NCI-H526 (cell line): ENCODE measurements at regions not wholly inside any gene's neighbourhood (a gene's known extent, or its start where the extent isn't known, plus 50 kb on each side); places are given as distances from the start of the nearest gene placed in this dataset.
"Not testable (repeated sequence)": the region's sequence is repeated elsewhere in the genome, so short reads cannot be mapped to it uniquely, and the experiment has no call there.

ENCODE experiments used
- DNase-seq, 2 experiments: peaks; one replicate each; lab custom pipeline; 2025; lab: John Stamatoyannopoulos, UW

DNA sequence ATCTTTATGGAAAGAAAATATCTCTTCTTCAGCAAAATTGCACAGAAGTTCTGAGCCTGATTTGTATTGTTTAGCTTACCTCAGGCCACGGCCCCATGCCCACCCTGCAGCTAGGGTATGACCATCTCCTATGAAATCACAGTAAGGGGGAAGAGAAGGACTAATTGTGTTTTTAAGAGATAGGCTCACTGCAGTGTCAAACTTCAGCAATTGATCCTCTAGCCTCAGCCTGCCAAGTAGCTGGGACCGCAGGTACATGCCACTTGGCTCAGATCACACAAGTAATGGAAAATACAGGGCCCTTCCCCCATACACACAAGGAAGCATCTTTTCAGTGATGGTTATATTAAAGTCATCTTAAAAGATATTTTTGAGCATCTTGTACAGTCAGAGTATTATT lies 60.0 kb downstream of the DMAC1 start:
- no peak for DNase-seq

DNA sequence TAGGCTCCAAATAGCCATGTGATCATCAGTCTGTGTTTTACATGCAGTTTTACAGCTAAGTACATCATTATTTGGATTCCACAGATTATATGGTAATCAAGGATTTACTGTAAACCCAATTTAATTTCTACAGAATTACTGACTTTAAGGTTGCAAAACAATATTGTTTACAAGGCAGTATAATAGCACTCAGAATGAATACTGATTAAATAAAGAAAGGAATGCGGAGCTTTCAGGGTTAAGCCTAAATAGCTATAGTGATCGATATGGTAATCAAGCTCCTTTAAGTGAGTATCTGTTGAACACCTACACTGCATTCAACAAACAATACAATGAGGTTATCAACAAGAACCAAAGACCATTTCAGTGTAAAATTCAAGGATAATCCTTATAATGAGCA lies 64.3 kb downstream of the DMAC1 start:
- no peak for DNase-seq

DNA sequence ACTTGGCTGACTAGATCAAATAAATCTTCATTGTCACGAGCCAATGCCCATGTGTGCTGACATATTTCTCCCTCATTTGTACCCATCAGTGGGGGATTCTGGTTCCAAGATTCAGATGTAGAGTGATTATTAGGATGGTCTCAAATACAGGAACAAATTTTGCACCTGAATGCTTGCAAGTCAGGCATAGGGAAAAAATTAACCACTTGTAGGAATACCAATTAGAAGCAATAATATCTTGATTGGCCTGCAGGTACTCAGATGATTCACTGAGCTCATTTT lies 69.5 kb downstream of the DMAC1 start:
- no peak for DNase-seq

DNA sequence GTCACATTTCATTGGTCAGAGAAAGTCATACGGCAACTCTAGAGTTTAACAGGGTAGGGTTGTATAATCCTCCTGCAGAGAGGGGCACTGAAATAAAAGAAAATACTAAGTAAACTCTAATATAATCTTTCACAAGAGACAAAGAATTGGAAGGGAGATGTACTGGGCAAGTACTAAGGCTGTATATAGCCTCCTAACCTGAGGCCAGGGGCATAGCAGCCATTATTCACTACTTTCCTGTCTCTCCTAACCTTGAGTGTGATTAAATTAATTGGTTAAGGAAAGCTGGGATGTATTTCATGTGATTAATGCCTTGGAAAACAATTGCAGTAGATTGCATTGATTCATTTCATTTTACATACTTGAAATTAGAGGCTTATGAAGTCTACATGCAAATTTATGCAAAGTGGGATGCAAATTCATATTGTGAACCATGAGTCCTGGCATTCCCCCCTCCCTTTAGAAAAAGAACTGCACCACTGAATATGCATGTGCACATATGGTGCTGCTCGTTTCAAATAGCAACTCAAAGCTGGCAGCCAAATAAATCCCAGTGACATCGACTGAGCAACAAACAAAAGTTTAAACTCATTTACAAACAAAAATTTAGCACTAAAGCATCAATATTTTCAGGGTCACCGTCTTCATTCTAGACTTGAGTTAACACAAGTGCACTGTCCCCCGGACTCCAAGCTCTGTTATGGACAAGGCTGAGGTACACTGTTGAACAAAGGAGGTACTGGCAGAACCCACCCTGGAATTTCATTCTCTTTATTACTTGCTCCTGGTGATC lies 70.0 kb downstream of the DMAC1 start:
- DNase-seq = peak; percentile 84 to 85

DNA sequence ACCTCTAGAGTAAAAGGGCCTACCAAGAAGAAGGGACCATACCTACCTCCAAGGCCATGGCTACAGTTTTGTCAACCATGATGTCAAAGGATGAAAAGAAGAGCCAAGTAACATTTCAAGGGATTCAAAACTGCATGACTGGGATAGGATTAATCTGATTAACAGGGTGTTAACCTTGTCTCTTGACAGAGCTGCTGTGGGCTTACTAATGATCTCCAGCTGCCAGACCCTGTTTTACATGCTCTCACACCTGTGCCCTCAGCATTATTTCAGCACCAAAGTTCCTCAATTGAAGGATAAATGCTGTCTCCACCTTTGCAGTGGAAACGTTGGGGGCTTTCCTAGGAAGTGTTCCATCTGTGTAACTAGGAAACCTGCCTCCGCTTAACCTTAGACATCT lies 78.3 kb downstream of the DMAC1 start:
- DNase-seq = no peak

DNA sequence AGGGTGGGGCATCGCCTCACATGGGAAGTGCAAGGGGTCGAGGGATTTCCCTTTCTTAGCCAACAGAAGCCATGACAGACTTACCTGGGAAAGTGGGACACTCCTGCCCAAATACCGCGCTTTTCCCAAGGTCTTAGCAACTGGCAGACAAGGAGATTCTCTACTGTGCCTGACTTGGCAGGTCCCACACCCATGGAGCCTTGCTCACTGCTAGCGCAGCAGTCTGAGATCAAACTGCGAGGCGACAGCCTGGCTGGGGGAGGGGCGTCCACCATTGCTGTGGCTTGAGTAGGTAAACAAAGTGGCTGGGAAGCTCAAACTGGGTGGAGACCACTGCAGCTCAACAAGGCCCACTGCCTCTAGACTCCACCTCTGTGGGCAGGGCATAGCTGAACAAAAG lies 86.5 kb downstream of the DMAC1 start:
- not testable (repeated sequence) for DNase-seq

DNA sequence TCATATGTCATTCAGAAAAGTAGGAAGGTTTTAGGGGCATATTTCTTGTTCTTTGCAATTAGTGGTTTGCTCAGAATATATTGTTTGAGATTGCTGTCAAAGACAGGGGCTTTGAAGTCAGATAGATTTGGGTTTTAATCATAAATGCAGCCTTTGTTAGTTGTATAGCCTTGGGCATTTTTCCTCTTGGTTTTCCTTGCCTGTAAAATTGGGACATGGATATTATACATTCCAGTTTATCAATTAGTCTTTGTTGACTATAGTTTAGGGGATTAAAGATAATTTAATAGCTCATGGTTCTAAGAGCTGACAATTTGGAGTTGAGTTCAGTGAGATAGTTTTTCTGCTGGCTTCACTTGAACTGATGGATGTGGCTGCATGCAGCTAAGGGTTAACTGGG lies 88.9 kb downstream of the DMAC1 start:
- DNase-seq = no peak

DNA sequence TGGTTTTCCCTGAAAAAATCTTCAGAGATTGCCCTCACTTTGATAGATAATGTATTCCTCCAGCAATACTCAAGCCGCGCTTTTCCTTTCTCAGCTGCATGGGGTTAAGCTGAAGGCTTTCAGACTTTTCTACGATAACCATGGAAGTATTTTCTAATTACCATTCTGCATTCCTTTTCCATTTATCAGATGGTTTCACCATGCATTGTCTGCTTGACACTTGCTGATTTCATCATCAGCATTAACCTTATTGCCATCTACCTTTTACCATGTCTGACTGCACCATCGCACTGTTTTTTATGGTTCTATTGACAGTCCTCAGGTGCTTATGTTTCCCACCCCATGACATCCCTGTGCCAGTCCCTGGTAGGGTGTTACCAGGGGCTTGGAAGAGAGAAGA lies 91.6 kb downstream of the DMAC1 start:
- no peak for DNase-seq

DNA sequence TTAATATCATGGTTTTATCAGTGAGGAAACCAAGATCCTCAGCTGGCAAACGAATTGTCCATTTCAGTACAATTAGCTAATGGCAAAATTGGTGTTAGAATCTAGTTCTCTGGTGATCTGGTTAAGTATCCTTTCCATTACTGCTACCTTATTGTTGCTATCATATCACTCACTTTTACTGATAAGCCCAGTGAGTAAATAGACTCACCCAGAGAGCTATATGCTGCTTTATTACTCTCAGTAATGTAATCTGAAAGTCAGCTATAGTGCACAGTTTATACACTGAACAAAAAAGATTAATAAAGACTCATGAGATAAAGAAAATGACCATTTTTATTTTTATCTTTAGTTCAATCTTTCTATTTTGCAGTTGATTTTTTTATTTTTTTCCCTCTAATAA lies 95.0 kb downstream of the DMAC1 start:
- no peak for DNase-seq

DNA sequence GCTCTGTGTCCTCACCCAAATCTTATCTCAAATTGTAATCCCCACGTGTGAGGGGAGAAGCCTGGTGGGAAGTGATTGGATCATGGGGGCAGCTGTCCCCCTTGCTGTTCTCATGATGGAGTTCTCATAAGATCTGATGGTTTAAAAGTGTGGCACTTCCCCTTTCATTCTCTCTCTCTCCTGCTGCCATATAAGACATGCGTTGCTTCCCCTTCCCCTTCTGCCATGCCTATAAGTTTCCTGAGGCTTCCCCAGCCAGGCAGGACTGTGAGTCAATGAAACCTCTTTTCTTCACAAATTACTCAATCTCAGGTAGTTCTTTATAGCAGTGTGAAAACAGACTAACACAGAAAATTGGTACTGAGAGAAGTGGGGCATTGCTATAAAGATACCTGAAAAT lies 107.7 kb downstream of the DMAC1 start:
- no peak for DNase-seq

DNA sequence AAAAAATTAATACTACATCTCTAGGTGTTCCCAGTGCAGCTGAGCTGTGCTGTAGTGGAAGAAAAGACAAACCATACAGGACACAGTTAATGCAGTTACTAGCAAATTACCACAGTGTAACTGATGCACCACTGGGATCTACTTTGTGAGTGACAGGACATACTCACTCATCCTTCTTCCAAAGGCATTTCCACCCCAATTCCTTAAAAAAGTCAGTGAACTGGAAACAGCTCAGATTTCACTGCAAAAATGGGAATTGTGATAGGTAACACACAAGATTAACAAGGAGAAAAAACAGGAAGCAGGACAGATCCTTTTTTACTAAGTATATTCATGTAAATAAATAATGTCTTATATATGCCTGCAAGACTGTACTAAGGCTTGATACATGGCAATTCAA lies 109.6 kb downstream of the DMAC1 start:
- no peak for DNase-seq

DNA sequence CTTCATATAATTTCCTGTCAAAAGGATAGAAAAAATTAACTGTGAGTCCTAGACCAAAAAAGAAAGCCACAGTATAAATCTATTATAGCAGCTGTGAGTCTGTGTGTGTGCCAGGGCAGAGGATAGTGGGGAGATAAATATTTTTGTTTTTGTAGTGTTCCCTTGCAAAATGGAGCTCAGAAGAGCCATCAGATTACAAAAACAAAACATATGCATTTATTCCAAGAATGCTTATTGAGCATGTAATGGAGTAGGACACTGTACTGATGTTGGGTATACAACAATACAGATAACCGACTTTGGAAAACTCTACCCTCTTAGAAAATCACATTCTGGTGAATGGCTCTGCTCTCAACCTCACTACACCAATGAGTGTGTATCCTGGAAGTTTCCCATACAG lies 111.0 kb downstream of the DMAC1 start:
- DNase-seq = no peak

DNA sequence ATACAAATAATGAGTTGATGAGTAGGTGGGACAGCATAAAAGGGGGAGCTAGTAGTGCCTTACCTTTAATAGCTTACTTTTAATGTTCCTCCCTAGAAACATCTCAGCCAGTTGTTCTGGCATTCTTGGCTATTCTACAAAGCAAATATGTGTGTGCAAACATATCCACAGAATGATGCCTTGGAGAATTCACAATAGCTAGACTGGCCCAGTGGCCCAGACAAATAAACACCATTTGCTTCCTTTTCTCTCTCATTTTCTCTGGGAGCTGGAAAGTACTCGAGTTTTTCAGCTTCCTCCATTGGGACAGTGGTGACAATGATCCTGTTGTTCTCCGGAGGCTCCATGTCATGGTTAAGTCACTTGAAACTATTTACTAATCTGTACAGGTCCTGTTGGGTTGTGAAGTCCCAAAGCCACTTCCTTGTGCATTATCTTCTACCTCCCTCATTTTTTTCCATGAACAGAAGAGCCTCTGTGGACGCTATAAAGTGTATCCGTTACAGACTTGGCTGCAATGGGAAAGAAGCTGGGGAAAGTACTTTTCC lies 122.9 kb downstream of the DMAC1 start:
- no peak for DNase-seq

DNA sequence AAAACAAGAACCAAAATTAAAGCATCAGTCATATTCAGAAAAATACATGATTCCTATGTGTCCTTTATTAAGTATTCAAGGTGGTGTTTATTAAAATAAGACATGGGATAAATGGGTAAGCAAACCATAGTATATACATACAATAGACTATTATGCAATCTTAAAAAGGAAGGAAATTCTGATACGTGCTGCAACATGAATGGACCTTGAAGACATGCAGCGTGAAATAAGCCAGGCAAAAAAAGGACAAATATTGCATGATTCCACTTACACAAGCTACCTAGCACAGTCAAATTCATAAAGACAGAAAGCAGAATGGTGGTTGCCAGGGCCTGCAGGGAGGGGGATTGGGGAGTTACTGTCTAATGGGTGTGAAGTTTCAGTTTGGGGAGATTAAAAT lies 127.7 kb downstream of the DMAC1 start:
- no peak for DNase-seq

DNA sequence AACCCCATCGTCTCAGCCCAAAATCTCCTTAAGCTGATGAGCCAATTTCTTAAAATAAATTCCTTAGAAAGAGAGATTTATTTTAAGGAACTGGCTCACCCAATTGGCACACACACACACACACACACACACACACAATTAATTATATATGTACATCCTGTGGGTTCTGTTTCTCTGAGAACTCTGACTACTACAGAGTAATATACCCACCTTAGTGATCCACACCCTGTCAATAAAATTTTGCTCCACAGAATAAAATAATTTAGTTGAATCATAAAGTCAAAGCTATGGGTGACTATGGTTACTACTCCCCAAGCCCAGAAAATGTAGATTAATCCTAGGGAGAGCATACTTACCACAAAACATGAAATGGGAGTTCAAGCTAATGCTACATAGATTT lies 131.0 kb downstream of the DMAC1 start:
- DNase-seq = no peak

DNA sequence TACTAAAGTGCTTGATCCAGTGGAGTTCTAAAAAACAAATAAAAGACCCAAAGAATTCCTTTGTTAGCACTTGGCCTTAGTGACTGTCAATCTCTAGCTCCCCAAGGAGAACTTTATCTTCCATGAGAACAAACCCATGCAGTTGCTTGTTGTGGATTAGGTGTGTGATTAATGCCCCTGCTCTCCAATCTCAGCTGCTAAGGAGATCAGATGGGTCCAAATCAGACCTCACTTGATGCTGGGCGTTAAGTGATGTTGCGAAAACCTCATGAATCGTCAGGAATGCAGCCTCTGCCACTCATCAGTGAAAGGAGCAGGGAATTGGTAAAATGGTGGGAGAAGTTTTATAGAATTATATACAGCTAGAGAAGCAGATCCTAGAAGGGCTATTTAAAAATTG lies 133.7 kb downstream of the DMAC1 start:
- no peak for DNase-seq

DNA sequence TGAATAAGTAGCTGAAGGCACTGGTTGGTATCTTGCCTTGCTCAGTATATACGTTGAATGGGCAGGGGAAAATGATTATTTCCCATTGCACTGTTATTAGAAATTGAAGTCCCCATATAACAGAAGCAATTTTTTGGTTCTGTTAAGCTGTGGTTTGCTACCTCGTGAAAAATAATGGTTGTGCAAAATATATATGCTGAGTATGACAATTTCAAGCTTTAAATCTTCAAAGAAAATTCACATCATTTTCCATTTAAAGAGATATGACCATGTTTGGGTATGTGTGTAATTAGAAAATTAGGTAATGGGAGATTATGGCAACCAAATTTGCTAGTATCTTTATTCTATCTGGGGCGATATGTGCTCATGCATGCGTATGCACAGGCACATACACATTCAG lies 139.8 kb downstream of the DMAC1 start:
- DNase-seq = no peak

DNA sequence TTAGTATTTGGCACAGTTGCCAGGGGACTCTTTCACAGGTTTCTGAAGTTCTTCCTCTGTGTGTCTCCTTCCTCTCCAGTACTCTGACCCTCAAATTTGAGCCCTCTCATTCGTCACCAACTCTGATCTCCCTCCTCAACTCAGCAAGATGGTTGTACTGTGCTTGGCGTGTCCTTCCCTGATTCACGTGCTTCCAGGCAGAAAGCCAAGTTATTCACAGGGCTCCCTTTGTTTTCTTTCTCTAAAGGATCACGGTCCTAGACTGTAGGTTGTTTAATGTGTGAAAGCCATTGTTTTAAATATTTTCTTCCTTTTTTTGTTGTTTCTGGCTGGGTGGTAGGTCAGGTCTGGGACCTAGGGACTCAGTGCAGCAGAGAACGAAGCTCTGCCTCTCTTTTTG lies 142.9 kb downstream of the DMAC1 start:
- no peak for DNase-seq

DNA sequence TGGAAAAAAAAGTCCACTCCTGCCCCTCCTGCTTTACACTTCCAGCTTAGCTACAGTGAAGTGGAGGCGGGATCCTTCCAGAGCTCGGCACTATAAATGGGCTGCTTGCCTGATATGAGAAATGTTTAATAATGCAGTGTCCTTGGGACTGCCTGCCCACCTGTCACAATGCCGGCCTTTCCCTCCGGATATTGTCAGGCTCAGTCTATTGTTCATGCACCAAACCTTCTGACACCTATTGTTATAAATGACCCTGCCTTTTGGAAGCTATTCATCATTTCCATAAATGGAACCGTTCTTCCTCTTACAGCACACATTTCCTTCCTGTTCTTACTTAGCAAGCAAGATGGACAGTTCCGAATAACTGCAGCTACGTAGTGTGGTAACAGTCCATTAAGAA lies 146.3 kb downstream of the DMAC1 start:
- DNase-seq = no peak

DNA sequence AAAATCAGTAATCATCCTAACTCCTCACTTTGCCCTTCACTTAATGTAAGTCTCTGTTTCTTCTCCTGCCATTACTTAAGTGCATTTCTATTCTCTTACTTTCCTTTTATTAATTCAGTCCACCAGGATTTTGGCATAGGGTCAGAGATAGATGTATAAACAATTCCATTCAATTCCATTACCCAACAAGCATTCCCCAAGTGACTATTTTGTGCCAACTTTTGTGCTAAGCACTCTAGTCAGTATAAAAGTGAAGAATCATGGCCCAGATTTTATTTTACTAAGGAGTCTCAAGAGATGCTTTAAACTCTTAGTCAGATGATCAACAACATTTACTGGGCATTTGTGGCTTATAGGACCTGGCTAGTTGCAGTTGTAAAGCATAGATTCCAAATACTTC lies 159.3 kb downstream of the DMAC1 start:
- DNase-seq = no peak

DNA sequence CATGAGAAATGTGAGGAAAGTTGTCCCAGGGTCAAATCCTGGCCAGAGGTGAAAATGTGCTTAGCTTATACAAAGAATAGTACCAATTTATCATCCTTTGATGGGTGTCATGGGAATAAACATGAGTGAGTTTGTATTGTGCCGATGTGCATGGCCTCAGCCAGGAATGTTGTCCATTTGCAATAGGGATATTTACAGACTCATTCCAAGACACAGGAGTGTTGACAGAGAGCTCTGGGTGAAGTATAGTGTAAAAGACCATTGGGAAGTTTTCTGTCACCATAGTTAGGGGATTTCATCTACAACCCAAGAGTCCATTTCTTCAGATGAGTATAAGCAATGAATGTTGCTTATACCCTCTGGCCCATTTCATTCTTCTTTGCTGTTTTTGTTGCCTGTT lies 160.1 kb downstream of the DMAC1 start:
- DNase-seq = no peak

DNA sequence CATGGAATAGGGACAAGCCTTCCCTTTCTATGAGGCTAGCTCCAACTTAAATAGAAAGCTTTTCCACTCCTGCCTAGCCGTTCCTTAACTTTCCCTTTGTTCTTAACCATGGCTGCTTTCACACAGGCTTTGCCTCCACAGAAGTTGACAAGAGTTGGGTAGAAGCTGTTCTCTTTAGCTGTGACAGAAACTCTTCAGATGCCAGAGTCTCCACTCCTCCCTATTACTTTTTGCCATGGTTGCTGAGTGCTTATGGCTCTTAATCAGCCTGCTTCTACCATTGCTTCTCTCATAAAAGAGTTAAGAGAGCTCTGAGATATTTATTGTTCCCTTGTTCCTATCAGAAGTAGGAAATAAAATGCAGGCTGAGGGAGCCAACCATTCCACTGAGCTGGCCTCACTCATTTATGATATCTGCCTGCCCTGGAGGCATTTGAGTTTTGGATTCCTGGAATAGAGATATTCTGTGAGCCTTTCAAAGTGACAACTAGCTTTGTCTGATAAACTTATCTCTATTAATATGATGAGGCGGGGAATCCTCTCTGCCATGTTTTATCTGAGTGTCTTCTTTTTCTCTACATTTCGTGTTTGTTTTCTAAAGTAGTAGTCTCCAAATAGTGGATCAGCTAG lies 162.6 kb downstream of the DMAC1 start:
- no peak for DNase-seq

DNA sequence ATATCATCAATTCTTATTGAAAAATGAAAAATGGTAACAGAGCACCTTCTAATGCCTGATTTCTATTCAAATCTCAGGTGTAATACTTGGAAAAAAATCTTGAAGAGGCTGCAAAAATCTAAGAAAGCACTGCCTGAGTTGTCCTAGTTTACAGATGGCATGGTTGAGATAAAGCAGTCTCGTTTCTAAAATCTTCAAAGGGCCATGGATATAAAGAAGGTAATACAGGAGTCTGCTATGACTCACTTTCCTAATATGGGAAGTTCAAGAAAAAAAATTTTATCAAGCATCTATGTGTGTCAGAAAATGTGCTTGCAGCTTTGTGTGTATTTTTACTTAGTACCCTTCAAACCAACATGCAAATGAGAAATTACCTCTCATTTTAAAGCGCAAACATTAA lies 163.3 kb downstream of the DMAC1 start:
- DNase-seq = no peak

DNA sequence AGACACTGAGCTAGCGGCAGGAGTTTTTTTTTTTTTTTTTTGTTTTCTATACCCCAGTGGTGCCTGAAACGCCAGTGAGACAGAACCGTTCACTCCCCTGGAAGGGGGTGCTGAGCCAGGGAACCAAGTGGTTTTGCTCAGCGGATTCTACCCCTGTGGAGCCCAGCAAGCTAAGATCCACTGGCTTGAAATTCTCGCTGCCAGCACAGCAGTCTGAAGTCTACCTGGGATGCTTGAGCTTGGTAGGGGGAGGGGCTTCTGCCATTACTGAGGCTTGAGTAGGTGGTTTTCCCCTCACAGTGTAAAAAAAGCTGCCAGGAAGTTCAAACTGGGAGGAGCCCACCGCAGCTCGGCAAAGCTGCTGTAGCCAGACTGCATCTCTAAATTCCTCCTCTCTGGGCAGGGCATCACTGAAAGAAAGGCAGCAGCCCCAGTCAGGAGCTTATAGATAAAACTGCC lies 173.0 kb downstream of the DMAC1 start:
- not testable (repeated sequence) for DNase-seq
